Cardiac septum (tissue), 1 donor: ENCODE measurements at regions not wholly inside any gene's neighbourhood (a gene's known extent, or its start where the extent isn't known, plus 50 kb on each side); places are given as distances from the start of the nearest gene placed in this dataset.
"Not testable (repeated sequence)": the region's sequence is repeated elsewhere in the genome, so short reads cannot be mapped to it uniquely, and the experiment has no call there.

Source experiments
- DNase-seq: peaks from one replicate; pipeline ENCODE4 v3.0.0-alpha.2; 2020; ENCODE audit warnings: low spot score
- intact Hi-C: fragments of 100-400 bp; cut with DNase I; formaldehyde crosslinking; loops from one replicate; pipeline ENCODE4 v1.14.0; 2022
- donor health status: DM: no; HTN: no; CAD: no.

GRCh38 chr20:55342822-55343221 is 662.5 kb downstream of the CBLN4 start:
- intact Hi-C loops: no loop called here
- no peak for DNase-seq

GRCh38 chr20:55333798-55334197 is 671.5 kb downstream of the CBLN4 start:
- intact Hi-C loops: no loop called here
- no peak for DNase-seq

GRCh38 chr20:55329108-55329507 is 676.2 kb downstream of the CBLN4 start:
- no peak for DNase-seq
- intact Hi-C loops: no loop called here

GRCh38 chr20:55322745-55323144 is 682.6 kb downstream of the CBLN4 start:
- intact Hi-C loops: no loop called here
- no peak for DNase-seq

GRCh38 chr20:55316753-55317152 is 688.6 kb downstream of the CBLN4 start:
- intact Hi-C loops: no loop called here
- DNase-seq: no peak

- intact Hi-C loops, DNase-seq: not testable (repeated sequence)
Measured at GRCh38 chr20:55310844-55311243, 694.5 kb downstream of the CBLN4 start.

GRCh38 chr20:55291261-55291660 is 714.1 kb downstream of the CBLN4 start:
- DNase-seq: no peak
- intact Hi-C loops: no loop called here

GRCh38 chr20:55283889-55284288 is 721.4 kb downstream of the CBLN4 start:
- DNase-seq: no peak
- intact Hi-C loops: no loop called here

GRCh38 chr20:55273149-55273548 is 732.2 kb downstream of the CBLN4 start:
- intact Hi-C loops: no loop called here
- DNase-seq: no peak

- no peak for DNase-seq
- intact Hi-C loops: no loop called here
Measured at GRCh38 chr20:55271371-55271770, 733.9 kb downstream of the CBLN4 start.

GRCh38 chr20:55269913-55270312 is 735.4 kb downstream of the CBLN4 start:
- intact Hi-C loops: no loop called here

GRCh38 chr20:55266361-55266760 is 739.0 kb downstream of the CBLN4 start:
- DNase-seq: no peak
- intact Hi-C loops: no loop called here

More at GRCh38 chr20:55269913-55270312, 735.4 kb downstream of the CBLN4 start:
- DNase-seq: no peak

GRCh38 chr20:55264703-55265239 is 740.5 kb downstream of the CBLN4 start:
- intact Hi-C loops: no loop called here

GRCh38 chr20:55258559-55258958 is 746.8 kb downstream of the CBLN4 start:
- intact Hi-C loops: loop anchor here (10.0 kb wide), 1 partner anchor 654 kb away; no protein-coding TSS in a partner anchor
- no peak for DNase-seq

More at GRCh38 chr20:55264703-55265239, 740.5 kb downstream of the CBLN4 start:
- DNase-seq: no peak

GRCh38 chr20:55255016-55255415 is 750.3 kb downstream of the CBLN4 start:
- intact Hi-C loops: loop anchor here (10.0 kb wide), 1 partner anchor 650 kb away; no protein-coding TSS in a partner anchor

GRCh38 chr20:55253781-55254180 is 751.5 kb downstream of the CBLN4 start:
- intact Hi-C loops: loop anchor here (10.0 kb wide), 1 partner anchor 649 kb away; no protein-coding TSS in a partner anchor
- no peak for DNase-seq

More at GRCh38 chr20:55255016-55255415, 750.3 kb downstream of the CBLN4 start:
- DNase-seq: no peak

- no peak for DNase-seq
- intact Hi-C loops: loop anchor here (10.0 kb wide), 1 partner anchor 648 kb away; no protein-coding TSS in a partner anchor
Measured at GRCh38 chr20:55252521-55252920, 752.8 kb downstream of the CBLN4 start.

GRCh38 chr20:55251170-55251569 is 754.1 kb downstream of the CBLN4 start:
- DNase-seq: no peak
- intact Hi-C loops: loop anchor here (10.0 kb wide), 1 partner anchor 646 kb away; no protein-coding TSS in a partner anchor

- no peak for DNase-seq
- intact Hi-C loops: no loop called here
Measured at GRCh38 chr20:55242853-55243252, 762.5 kb downstream of the CBLN4 start.

- intact Hi-C loops: no loop called here
- no peak for DNase-seq
Measured at GRCh38 chr20:55239269-55239668, 763.9 kb downstream of the DOK5 start.

GRCh38 chr20:55232647-55233046 is 757.3 kb downstream of the DOK5 start:
- DNase-seq: no peak
- intact Hi-C loops: no loop called here

GRCh38 chr20:55229451-55229850 is 754.1 kb downstream of the DOK5 start:
- intact Hi-C loops: no loop called here
- DNase-seq: no peak
